ENCODE measurements at regions not wholly inside any gene's neighbourhood (a gene's known extent, or its start where the extent isn't known, plus 50 kb on each side); places are given as distances from the start of the nearest gene placed in this dataset.

DNA sequence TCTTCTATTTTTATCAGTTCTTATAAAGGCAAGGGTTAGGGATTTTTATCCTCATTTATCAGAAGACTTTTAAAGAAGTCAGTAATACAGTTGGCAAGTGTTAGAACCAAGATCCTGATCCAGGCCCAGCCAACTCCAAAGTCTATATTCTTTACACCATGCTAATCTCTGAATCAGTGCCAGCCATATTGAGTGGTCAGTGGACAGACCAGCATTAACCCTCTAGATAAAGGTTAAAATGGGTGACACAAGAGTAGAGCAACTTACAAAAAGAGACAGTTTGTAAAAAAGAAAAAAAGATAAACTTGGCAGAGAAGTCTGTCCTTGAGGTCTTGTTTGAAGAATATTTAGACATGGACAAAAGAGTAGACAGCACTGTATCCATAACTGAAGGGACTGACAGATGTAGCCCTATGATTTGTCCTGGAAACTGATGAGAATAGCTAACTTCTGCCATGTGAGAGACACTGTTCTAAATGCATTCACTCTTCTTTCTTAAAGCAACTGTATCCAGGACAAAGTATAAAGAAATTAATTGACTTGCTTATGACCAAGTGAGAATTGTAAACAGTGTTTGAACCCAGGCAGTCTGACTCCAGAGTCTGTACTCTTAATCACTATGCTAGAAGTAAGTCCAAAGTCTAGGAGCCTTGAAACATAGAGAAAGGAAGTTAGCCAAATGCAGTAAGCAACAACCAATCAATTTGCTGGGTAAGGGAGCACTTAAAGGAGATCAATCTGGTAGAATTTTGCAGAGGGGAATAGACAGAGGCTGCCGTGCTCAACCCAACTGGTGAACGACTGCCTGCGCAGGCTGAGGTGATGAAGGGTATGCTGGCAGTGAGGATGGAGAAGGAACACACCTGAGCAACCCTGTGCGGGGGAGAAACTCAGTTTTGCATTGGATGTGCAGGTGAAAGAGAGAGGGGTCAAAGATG lies 103.7 kb downstream of the TTC6 start:
- Mint-ChIP-seq H3K9me3 (peaks cover 0 to 2% (median 0%) of the 10 kb centered on the region in 7 donors), H3K27me3 (ENCODE audit: low read depth in 3 of 3) (peaks cover 0 to 4% (median 1%) of the 10 kb centered on the region in 3 donors), H3K4me3 (no peak overlapping the region), H3K27ac (no peak overlapping the region), H3K36me3 (no peaks in the 10 kb centered on the region), H3K4me1 (no peaks in the 10 kb centered on the region)
- H3K4me2 ChIP-seq (replicated peaks; ENCODE audit: extremely low read depth, low read length, poor library complexity, severe bottlenecking), result no peak overlapping the region
- H3K27ac ChIP-seq (ENCODE audit: low read depth in 1 of 2, low read length in 2 of 2), result no peak overlapping the region
- 95% methylated on average over 4 of the region's 4 CpGs for WGBS (ENCODE audit: insufficient coverage)
- H4K20me1 ChIP-seq (ENCODE audit: insufficient read depth, low read length), result no peaks in the 10 kb centered on the region
- H3K9ac ChIP-seq (ENCODE audit: insufficient read depth, low read length, poor library complexity, severe bottlenecking), result no peak overlapping the region
- intact Hi-C loops (cut with micrococcal nuclease), result no loop called here
- no peaks in the 10 kb centered on the region for H3K4me1 ChIP-seq (ENCODE audit: control insufficient read depth in 1 of 2, insufficient read depth in 2 of 2, low read length in 2 of 2)
- H3K27me3 ChIP-seq (ENCODE audit: control insufficient read depth in 2 of 2, insufficient read depth in 2 of 2, low read length in 2 of 2), result no peaks in the 10 kb centered on the region
- TF ChIP-seq, protein P1, sequence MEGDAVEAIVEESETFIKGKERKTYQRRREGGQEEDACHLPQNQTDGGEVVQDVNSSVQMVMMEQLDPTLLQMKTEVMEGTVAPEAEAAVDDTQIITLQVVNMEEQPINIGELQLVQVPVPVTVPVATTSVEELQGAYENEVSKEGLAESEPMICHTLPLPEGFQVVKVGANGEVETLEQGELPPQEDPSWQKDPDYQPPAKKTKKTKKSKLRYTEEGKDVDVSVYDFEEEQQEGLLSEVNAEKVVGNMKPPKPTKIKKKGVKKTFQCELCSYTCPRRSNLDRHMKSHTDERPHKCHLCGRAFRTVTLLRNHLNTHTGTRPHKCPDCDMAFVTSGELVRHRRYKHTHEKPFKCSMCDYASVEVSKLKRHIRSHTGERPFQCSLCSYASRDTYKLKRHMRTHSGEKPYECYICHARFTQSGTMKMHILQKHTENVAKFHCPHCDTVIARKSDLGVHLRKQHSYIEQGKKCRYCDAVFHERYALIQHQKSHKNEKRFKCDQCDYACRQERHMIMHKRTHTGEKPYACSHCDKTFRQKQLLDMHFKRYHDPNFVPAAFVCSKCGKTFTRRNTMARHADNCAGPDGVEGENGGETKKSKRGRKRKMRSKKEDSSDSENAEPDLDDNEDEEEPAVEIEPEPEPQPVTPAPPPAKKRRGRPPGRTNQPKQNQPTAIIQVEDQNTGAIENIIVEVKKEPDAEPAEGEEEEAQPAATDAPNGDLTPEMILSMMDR (IDR thresholded peaks at IDR 0.05), result no peak
- no peaks in the 10 kb centered on the region for H3K79me2 ChIP-seq (ENCODE audit: insufficient read depth, low read length)
- no peak overlapping the region for H2AFZ ChIP-seq (ENCODE audit: insufficient read depth, low read depth, low read length, poor library complexity, severe bottlenecking)
- H3K9me3 ChIP-seq (replicated peaks in 1 of 2; ENCODE audit: control insufficient read depth in 1 of 2, insufficient read depth in 1 of 2, low read length in 2 of 2), result no peaks in the 10 kb centered on the region
- DNase-seq, result no peak
- H3K36me3 ChIP-seq (replicated peaks in 1 of 2; ENCODE audit: control insufficient read depth in 1 of 2, insufficient read depth in 2 of 2, low read length in 2 of 2), result no peaks in the 10 kb centered on the region
- no peak overlapping the region for H3K4me3 ChIP-seq (replicated peaks in 1 of 3; ENCODE audit: low read depth in 2 of 3, low read length in 3 of 3)

DNA sequence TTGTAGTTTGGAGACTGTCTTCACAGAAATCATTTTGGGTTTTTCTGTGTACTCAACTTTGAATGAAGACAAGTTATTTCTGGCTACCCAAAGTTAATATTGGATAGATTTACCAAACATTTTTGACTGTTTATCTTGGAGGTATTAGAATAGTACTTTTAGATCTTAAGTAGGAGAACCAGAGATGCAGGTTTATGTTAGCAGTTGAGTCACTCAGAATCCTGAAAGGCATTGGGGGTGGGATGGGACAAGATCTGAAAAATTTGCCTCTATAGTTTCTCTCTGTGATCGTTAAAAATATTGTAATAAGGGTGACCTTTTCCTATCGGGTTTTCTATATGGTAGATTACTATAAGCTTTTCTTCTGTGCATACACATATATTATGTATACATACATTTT lies 112.3 kb downstream of the TTC6 start:
- no peak overlapping the region for H3K4me3 ChIP-seq (replicated peaks in 1 of 3; ENCODE audit: low read depth in 2 of 3, low read length in 3 of 3)
- Mint-ChIP-seq H3K27ac (no peak overlapping the region), H3K36me3 (no peaks in the 10 kb centered on the region), H3K27me3 (ENCODE audit: low read depth in 3 of 3) (no peaks in the 10 kb centered on the region), H3K9me3 (peaks cover 0 to 3% (median 0%) of the 10 kb centered on the region in 7 donors), H3K4me1 (no peaks in the 10 kb centered on the region), H3K4me3 (no peak overlapping the region)
- no CpG with 5 or more reads among the region's 2 CpGs for WGBS (ENCODE audit: insufficient coverage)
- H3K36me3 ChIP-seq (replicated peaks in 1 of 2; ENCODE audit: control insufficient read depth in 1 of 2, insufficient read depth in 2 of 2, low read length in 2 of 2), result no peaks in the 10 kb centered on the region
- H3K4me1 ChIP-seq (ENCODE audit: control insufficient read depth in 1 of 2, insufficient read depth in 2 of 2, low read length in 2 of 2), result no peaks in the 10 kb centered on the region
- H3K27ac ChIP-seq (ENCODE audit: low read depth in 1 of 2, low read length in 2 of 2), result no peak overlapping the region
- H3K9ac ChIP-seq (ENCODE audit: insufficient read depth, low read length, poor library complexity, severe bottlenecking), result no peak overlapping the region
- no peak for DNase-seq
- no peaks in the 10 kb centered on the region for H4K20me1 ChIP-seq (ENCODE audit: insufficient read depth, low read length)
- intact Hi-C loops (cut with micrococcal nuclease), result no loop called here
- TF ChIP-seq, protein P1 (IDR thresholded peaks at IDR 0.05), result no peak
- no peaks in the 10 kb centered on the region for H3K79me2 ChIP-seq (ENCODE audit: insufficient read depth, low read length)
- H3K4me2 ChIP-seq (replicated peaks; ENCODE audit: extremely low read depth, low read length, poor library complexity, severe bottlenecking), result no peak overlapping the region
- no peaks in the 10 kb centered on the region for H3K27me3 ChIP-seq (ENCODE audit: control insufficient read depth in 2 of 2, insufficient read depth in 2 of 2, low read length in 2 of 2)
- no peaks in the 10 kb centered on the region for H3K9me3 ChIP-seq (replicated peaks in 1 of 2; ENCODE audit: control insufficient read depth in 1 of 2, insufficient read depth in 1 of 2, low read length in 2 of 2)
- H2AFZ ChIP-seq (ENCODE audit: insufficient read depth, low read depth, low read length, poor library complexity, severe bottlenecking), result no peak overlapping the region

All from CD14-positive monocyte (primary cell).